Testis (tissue), 2 donors: ENCODE measurements at regions not wholly inside any gene's neighbourhood (a gene's known extent, or its start where the extent isn't known, plus 50 kb on each side); places are given as distances from the start of the nearest gene placed in this dataset.
"Not testable (repeated sequence)": the region's sequence is repeated elsewhere in the genome, so short reads cannot be mapped to it uniquely, and the experiment has no call there.

Experiments used
- DNase-seq: peaks from one replicate; pipeline ENCODE4 v3.0.0-alpha.2; 2019
- H3K27ac ChIP-seq, 2 donors: fragments of 200-600 bp; sonication (generic); one replicate each; pipeline ENCODE4 v1.5.1; 2019
- H3K27me3 ChIP-seq: fragments of 200-600 bp; sonication (generic); one replicate; pipeline ENCODE4 v1.5.1; 2019
- H3K36me3 ChIP-seq: fragments of 200-600 bp; sonication (generic); one replicate; pipeline ENCODE4 v1.5.1; 2017; ENCODE audit warnings: low read depth; ENCODE audit errors: missing control alignments
- H3K4me1 ChIP-seq: fragments of 200-600 bp; sonication (generic); one replicate; pipeline ENCODE4 v1.5.1; 2019
- H3K4me3 ChIP-seq, 2 donors: fragments of 200-600 bp; sonication (generic); one replicate each; pipeline ENCODE4 v1.5.1; 2017 to 2019
- H3K9me3 ChIP-seq: fragments of 200-600 bp; sonication (generic); one replicate; pipeline ENCODE4 v1.5.1; 2017
- CTCF ChIP-seq, 3 experiments: fragments of 450-650 bp in 2 of 3; fragments of 200-600 bp in 1 of 3; sonication (generic) in 1 of 3; IDR thresholded peaks; one replicate each; pipeline ENCODE4 v1.5.1; 2016 to 2019; ENCODE audit warnings: antibody characterized with exemption in 3 of 3, mild to moderate bottlenecking in 2 of 3, moderate library complexity in 1 of 3
- POLR2A ChIP-seq: fragments of 450-650 bp; IDR thresholded peaks from one replicate; pipeline ENCODE4 v1.6.1; 2017; ENCODE audit warnings: antibody characterized with exemption, mild to moderate bottlenecking, moderate library complexity
- WGBS, 2 donors: methylation state at CpG; one replicate each; pipeline ENCODE4 v1.1.5; 2018; 5-methylcytosine and 5-hydroxymethylcytosine counted together
- intact Hi-C: fragments of 100-400 bp; cut with DNase I; formaldehyde crosslinking; loops from one replicate; pipeline ENCODE4 v1.15.1; 2023; ENCODE audit warnings: low total_unique reads

GRCh38 chr5:136455409-136455808 lies 90.1 kb upstream of the TRPC7 start:
- Histone ChIP-seq H3K9me3 (no peaks in the 10 kb centered on the region), H3K4me1 (no peaks in the 10 kb centered on the region), H3K27ac (no peak overlapping the region), H3K27me3 (no peaks in the 10 kb centered on the region), H3K36me3 (no peaks in the 10 kb centered on the region), H3K4me3 (no peak overlapping the region)
- TF ChIP-seq CTCF (IDR thresholded peaks at IDR 0.05) = no peak
- WGBS, 2 donors = 75 to 83% methylated on average over 1 of the region's 1 CpG
- intact Hi-C loops = no loop called here
- DNase-seq = no peak

GRCh38 chr5:136453986-136454758 lies 88.8 kb upstream of the TRPC7 start:
- 80 to 81% methylated on average over 4 of the region's 4 CpGs for WGBS, 2 donors
- no peak for TF ChIP-seq POLR2A
- no peak for TF ChIP-seq CTCF (IDR thresholded peaks at IDR 0.05)
- H3K27ac ChIP-seq = no peak overlapping the region

GRCh38 chr5:136453199-136453598 lies 87.9 kb upstream of the TRPC7 start:
- no peaks in the 10 kb centered on the region for H3K27me3 ChIP-seq
- H3K9me3 ChIP-seq = no peaks in the 10 kb centered on the region
- no peak overlapping the region for H3K4me3 ChIP-seq
- TF ChIP-seq POLR2A (no peak), CTCF (IDR thresholded peaks at IDR 0.05) (no peak)
- intact Hi-C loops = no loop called here
- no peaks in the 10 kb centered on the region for H3K36me3 ChIP-seq
- no peak for DNase-seq
- H3K4me1 ChIP-seq = no peaks in the 10 kb centered on the region
- H3K27ac ChIP-seq = no peak overlapping the region

More at GRCh38 chr5:136453986-136454758, 88.8 kb upstream of the TRPC7 start:
- Histone ChIP-seq H3K27me3 (no peaks in the 10 kb centered on the region), H3K36me3 (no peaks in the 10 kb centered on the region), H3K4me3 (no peak overlapping the region), H3K9me3 (no peaks in the 10 kb centered on the region), H3K4me1 (no peaks in the 10 kb centered on the region)
- intact Hi-C loops = no loop called here
- no peak for DNase-seq

GRCh38 chr5:136447576-136447975 lies 82.2 kb upstream of the TRPC7 start:
- H3K36me3 ChIP-seq, intact Hi-C loops, H3K4me3 ChIP-seq, H3K27me3 ChIP-seq, H3K4me1 ChIP-seq, DNase-seq, H3K27ac ChIP-seq, H3K9me3 ChIP-seq: not testable (repeated sequence)
- WGBS, 2 donors = 84 to 87% methylated on average over 2 of the region's 2 CpGs

- H3K27ac ChIP-seq = no peak overlapping the region
- intact Hi-C loops = no loop called here
- WGBS, 2 donors = 93 to 95% methylated on average over 6 of the region's 6 CpGs
- no peak overlapping the region for H3K4me3 ChIP-seq
- H3K27me3 ChIP-seq = no peaks in the 10 kb centered on the region
- H3K4me1 ChIP-seq = no peaks in the 10 kb centered on the region
- TF ChIP-seq CTCF (IDR thresholded peaks at IDR 0.05) = no peak
- TF ChIP-seq POLR2A = no peak
- DNase-seq = no peak
- H3K9me3 ChIP-seq = no peaks in the 10 kb centered on the region
- no peaks in the 10 kb centered on the region for H3K36me3 ChIP-seq
These were observed 81.2 kb upstream of the TRPC7 start for GRCh38 chr5:136446565-136446964.

- H3K4me1 ChIP-seq, H3K9me3 ChIP-seq, intact Hi-C loops, H3K27ac ChIP-seq, H3K36me3 ChIP-seq, DNase-seq, H3K27me3 ChIP-seq: not testable (repeated sequence)
- 88 to 100% methylated on average over 1 to 12 of the region's 12 CpGs for WGBS, 2 donors
- peak overlapping the region in 1 of 2 donors; percentile 23 for H3K4me3 ChIP-seq
These were observed 78.8 kb upstream of the TRPC7 start for GRCh38 chr5:136444099-136444498.
